IMR-90 (cell line): ENCODE measurements at regions not wholly inside any gene's neighbourhood (a gene's known extent, or its start where the extent isn't known, plus 50 kb on each side); places are given as distances from the start of the nearest gene placed in this dataset.

Experiments used
- ATAC-seq: fragments of 200-7000 bp; cut with Tn5 transposase; 2 replicates; pipeline ENCODE4 v1.9.1; 2020; ENCODE audit warnings: low read depth, mild to moderate bottlenecking, moderate library complexity
- BruUV-seq: library from RNA; stranded (reverse); fragments of 400-500 nt; replicated peaks from 2 replicates; lab custom pipeline; 2021; lab: Mats Ljungman, UMichigan
- CTCF ChIA-PET: fragments of 300-600 bp; formaldehyde crosslinking; extraction: SDS; loops from one replicate; lab custom pipeline; 2021; ENCODE audit warnings: antibody characterized with exemption; lab: Yijun Ruan, JAX
- POLR2A ChIA-PET: fragments of 300-600 bp; sonication (Branson Sonifier 250); formaldehyde crosslinking; loops from one replicate; lab custom pipeline; 2022; ENCODE audit warnings: antibody characterized with exemption; ENCODE audit not compliant: unreplicated experiment; lab: Charles Lee
- DNase-seq: peaks from one replicate; pipeline ENCODE4 v3.0.0; 2013
- H2AFZ ChIP-seq: replicated peaks from 2 replicates; pipeline ENCODE3; 2013; ENCODE audit warnings: low read length, mild to moderate bottlenecking; ENCODE audit not compliant: poor library complexity
- H2AK5ac ChIP-seq: 2 replicates; pipeline ENCODE4 v1.6.1; 2013; ENCODE audit warnings: low read depth, low read length, inconsistent platforms
- H2AK9ac ChIP-seq: replicated peaks from 2 replicates; pipeline ENCODE3; 2013; ENCODE audit warnings: mild to moderate bottlenecking, low read depth, low read length, moderate library complexity; ENCODE audit not compliant: poor library complexity
- H2BK120ac ChIP-seq: 2 replicates; pipeline ENCODE4 v1.6.1; 2013; ENCODE audit warnings: low read depth, low read length, inconsistent platforms
- H2BK15ac ChIP-seq: 3 replicates; pipeline ENCODE4 v1.6.1; 2013; ENCODE audit warnings: low read depth, low read length, inconsistent platforms
- H2BK20ac ChIP-seq: 2 replicates; pipeline ENCODE4 v1.6.1; 2013; ENCODE audit warnings: low read depth, mild to moderate bottlenecking, inconsistent platforms, low read length, moderate library complexity
- H2BK5ac ChIP-seq: 2 replicates; pipeline ENCODE4 v1.6.1; 2013; ENCODE audit warnings: mild to moderate bottlenecking, low read depth, low read length, inconsistent platforms; ENCODE audit not compliant: poor library complexity, severe bottlenecking
- H3K14ac ChIP-seq: replicated peaks from 2 replicates; pipeline ENCODE4 v1.6.1; 2013; ENCODE audit warnings: low read depth, low read length, inconsistent platforms
- H3K18ac ChIP-seq: 2 replicates; pipeline ENCODE4 v1.6.1; 2013; ENCODE audit warnings: low read depth, low read length, control low read depth
- H3K23ac ChIP-seq: 2 replicates; pipeline ENCODE4 v1.6.1; 2013; ENCODE audit warnings: low read depth, low read length, inconsistent platforms
- H3K27ac ChIP-seq: 2 replicates; pipeline ENCODE4 v1.5.1; 2013; ENCODE audit warnings: mild to moderate bottlenecking, control low read depth, low read length; ENCODE audit not compliant: insufficient read depth
- H3K27me3 ChIP-seq: 2 replicates; pipeline ENCODE4 v1.6.1; 2013; ENCODE audit warnings: low read length; ENCODE audit not compliant: control insufficient read depth, insufficient read depth
- H3K36me3 ChIP-seq: 2 replicates; pipeline ENCODE4 v1.6.1; 2013; ENCODE audit warnings: low read length, mixed read lengths; ENCODE audit not compliant: control insufficient read depth, insufficient read depth
- H3K4ac ChIP-seq: 2 replicates; pipeline ENCODE4 v1.6.1; 2013; ENCODE audit warnings: low read depth, low read length, inconsistent platforms
- H3K4me1 ChIP-seq: 2 replicates; pipeline ENCODE4 v1.6.1; 2013; ENCODE audit warnings: low read length, mixed read lengths; ENCODE audit not compliant: control insufficient read depth, insufficient read depth
- H3K4me2 ChIP-seq: 2 replicates; pipeline ENCODE4 v1.6.1; 2013; ENCODE audit warnings: low read depth, mild to moderate bottlenecking, control low read depth, low read length, moderate library complexity
- H3K4me3 ChIP-seq: 2 replicates; pipeline ENCODE4 v1.5.1; 2013; ENCODE audit warnings: low read depth, mild to moderate bottlenecking, control low read depth, low read length, moderate library complexity; ENCODE audit not compliant: insufficient read depth
- H3K56ac ChIP-seq: 2 replicates; pipeline ENCODE4 v1.6.1; 2013; ENCODE audit warnings: low read length, inconsistent platforms; ENCODE audit not compliant: insufficient read depth; ENCODE audit errors: extremely low read depth
- H3K79me1 ChIP-seq, 2 experiments: 2 replicates each; pipeline ENCODE4 v1.6.1; 2013; ENCODE audit warnings: low read length in 2 of 2, inconsistent platforms in 1 of 2, low read depth in 1 of 2
- H3K9ac ChIP-seq: 2 replicates; pipeline ENCODE4 v1.6.1; 2013; ENCODE audit warnings: low read depth, low read length, control low read depth
- H3K9me1 ChIP-seq: 2 replicates; pipeline ENCODE4 v1.6.1; 2013; ENCODE audit warnings: low read length, inconsistent platforms; ENCODE audit not compliant: insufficient read depth
- H3K9me3 ChIP-seq: 2 replicates; pipeline ENCODE4 v1.6.1; 2013; ENCODE audit warnings: low read length; ENCODE audit not compliant: control insufficient read depth, insufficient read depth
- H4K20me1 ChIP-seq: 2 replicates; pipeline ENCODE4 v1.6.1; 2013; ENCODE audit warnings: low read length, inconsistent platforms; ENCODE audit not compliant: insufficient read depth
- H4K5ac ChIP-seq: 2 replicates; pipeline ENCODE4 v1.6.1; 2013; ENCODE audit warnings: mild to moderate bottlenecking, low read depth, low read length, control low read depth
- H4K8ac ChIP-seq, 2 experiments: 2 replicates each; pipeline ENCODE4 v1.6.1; 2013; ENCODE audit warnings: low read depth in 2 of 2, low read length in 2 of 2, control low read depth in 1 of 2, inconsistent platforms in 1 of 2
- H4K91ac ChIP-seq: 2 replicates; pipeline ENCODE4 v1.6.1; 2013; ENCODE audit warnings: low read depth, low read length, inconsistent platforms; ENCODE audit not compliant: insufficient read depth
- WGBS, 2 experiments: methylation state at CpG; one replicate each; pipeline versions ENCODE4 v1.1.5 to v1.1.7; 2013; ENCODE audit warnings: missing lambda C conversion rate in 2 of 2; ENCODE audit not compliant: insufficient read length in 1 of 2; ENCODE audit errors: extremely low coverage in 2 of 2; 5-methylcytosine and 5-hydroxymethylcytosine counted together
- dilution Hi-C: fragments of 300-500 bp; cut with HindIII; formaldehyde crosslinking; loops from one replicate; pipeline ENCODE4 v1.14.3; 2018; ENCODE audit warnings: low sequenced_read_pairs; ENCODE audit not compliant: unreplicated experiment
- in situ Hi-C: fragments of 300-500 bp; cut with MboI; formaldehyde crosslinking; loops from 3 replicates; pipeline ENCODE4 v1.14.3; 2019; ENCODE audit warnings: low sequenced_read_pairs, inconsistent platforms, mixed read lengths
- intact Hi-C: fragments of 100-400 bp; cut with micrococcal nuclease; formaldehyde crosslinking; loops from 2 replicates; pipeline ENCODE4 v1.10.0; 2022
- TF ChIP-seq, protein P1 (sequence below): conservative IDR thresholded peaks from 2 replicates; pipeline ENCODE4 v1.5.1; 2012; ENCODE audit warnings: mild to moderate bottlenecking, low read depth, low read length, improper control_type of control experiment

DNA sequence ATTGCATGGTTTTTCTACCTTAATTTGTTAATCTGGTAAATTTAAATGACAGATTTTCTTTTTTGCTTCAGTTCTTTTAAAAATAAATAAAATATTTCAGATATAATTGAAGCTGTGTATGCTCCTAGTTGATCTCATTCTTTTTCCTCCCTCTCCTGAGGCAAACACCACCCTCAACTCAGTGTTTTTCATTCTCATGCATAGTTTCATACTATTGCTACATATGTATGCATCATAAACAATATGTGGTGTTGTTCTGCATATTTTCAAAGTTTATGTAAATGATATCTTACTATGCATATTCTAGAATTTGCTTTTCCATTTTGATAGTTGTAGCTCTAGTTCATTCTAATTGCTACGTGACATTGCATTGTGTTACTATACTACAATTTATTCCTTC is 257.2 kb upstream of the POU3F1 start:
- no peak overlapping the region for H2AFZ ChIP-seq
- no peaks in the 10 kb centered on the region for H3K4me1 ChIP-seq
- no peaks in the 10 kb centered on the region for H3K36me3 ChIP-seq
- ChIA-PET POLR2A (no interaction called here), CTCF (no interaction called here)
- H4K20me1 ChIP-seq, result no peaks in the 10 kb centered on the region
- H2BK20ac ChIP-seq, result no peak overlapping the region
- H3K14ac ChIP-seq, result no peak overlapping the region
- no peak for DNase-seq
- H4K91ac ChIP-seq, result no peak overlapping the region
- H2AK9ac ChIP-seq, result no peak overlapping the region
- H4K5ac ChIP-seq, result no peak overlapping the region
- no peak overlapping the region for H3K18ac ChIP-seq
- no TSS peak for BruUV-seq
- no peak overlapping the region for H3K9ac ChIP-seq
- in situ Hi-C loops, result no loop called here
- no peak overlapping the region for H2BK120ac ChIP-seq
- no peaks in the 10 kb centered on the region for H3K9me3 ChIP-seq
- no peak overlapping the region for H3K56ac ChIP-seq
- no peak overlapping the region for H2BK15ac ChIP-seq
- intact Hi-C loops, result no loop called here
- no peaks in the 10 kb centered on the region for H3K79me1 ChIP-seq
- no peak overlapping the region for H3K4me2 ChIP-seq
- dilution Hi-C loops, result no loop called here
- H3K23ac ChIP-seq, result no peak overlapping the region
- no peaks in the 10 kb centered on the region for H3K9me1 ChIP-seq
- H3K27ac ChIP-seq, result no peak overlapping the region
- H2AK5ac ChIP-seq, result no peak overlapping the region
- WGBS, 2 experiments, result no CpG with 5 or more reads among the region's 1 CpG
- no peaks in the 10 kb centered on the region for H3K27me3 ChIP-seq
- ATAC-seq, result no peak
- no peak overlapping the region for H2BK5ac ChIP-seq
- TF ChIP-seq, protein P1, sequence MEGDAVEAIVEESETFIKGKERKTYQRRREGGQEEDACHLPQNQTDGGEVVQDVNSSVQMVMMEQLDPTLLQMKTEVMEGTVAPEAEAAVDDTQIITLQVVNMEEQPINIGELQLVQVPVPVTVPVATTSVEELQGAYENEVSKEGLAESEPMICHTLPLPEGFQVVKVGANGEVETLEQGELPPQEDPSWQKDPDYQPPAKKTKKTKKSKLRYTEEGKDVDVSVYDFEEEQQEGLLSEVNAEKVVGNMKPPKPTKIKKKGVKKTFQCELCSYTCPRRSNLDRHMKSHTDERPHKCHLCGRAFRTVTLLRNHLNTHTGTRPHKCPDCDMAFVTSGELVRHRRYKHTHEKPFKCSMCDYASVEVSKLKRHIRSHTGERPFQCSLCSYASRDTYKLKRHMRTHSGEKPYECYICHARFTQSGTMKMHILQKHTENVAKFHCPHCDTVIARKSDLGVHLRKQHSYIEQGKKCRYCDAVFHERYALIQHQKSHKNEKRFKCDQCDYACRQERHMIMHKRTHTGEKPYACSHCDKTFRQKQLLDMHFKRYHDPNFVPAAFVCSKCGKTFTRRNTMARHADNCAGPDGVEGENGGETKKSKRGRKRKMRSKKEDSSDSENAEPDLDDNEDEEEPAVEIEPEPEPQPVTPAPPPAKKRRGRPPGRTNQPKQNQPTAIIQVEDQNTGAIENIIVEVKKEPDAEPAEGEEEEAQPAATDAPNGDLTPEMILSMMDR, result no peak
- no peak overlapping the region for H3K4me3 ChIP-seq
- no peak overlapping the region for H4K8ac ChIP-seq
- no peak overlapping the region for H3K4ac ChIP-seq
